ENCODE measurements at regions not wholly inside any gene's neighbourhood (a gene's known extent, or its start where the extent isn't known, plus 50 kb on each side); places are given as distances from the start of the nearest gene placed in this dataset.

GRCh38 chr4:27624749-27625148 is 764.1 kb downstream of the STIM2 start:
- no peaks in the 10 kb centered on the region for H3K9me3 ChIP-seq (ENCODE audit: control insufficient read depth in 2 of 2, low read length in 2 of 2)
- no peaks in the 10 kb centered on the region for H3K27me3 ChIP-seq (ENCODE audit: control insufficient read depth in 2 of 2, insufficient read depth in 2 of 2, low read length in 2 of 2)
- H3K4me1 ChIP-seq (ENCODE audit: control insufficient read depth in 2 of 2, insufficient read depth in 2 of 2, low read length in 2 of 2) = no peaks in the 10 kb centered on the region
- no peak overlapping the region for H3K27ac ChIP-seq (ENCODE audit: low read depth in 2 of 2, low read length in 2 of 2)
- H3K9ac ChIP-seq (ENCODE audit: low read depth in 1 of 2, low read length in 2 of 2) = no peak overlapping the region
- H3K4me3 ChIP-seq (ENCODE audit: low read length in 2 of 2) = no peak overlapping the region
- no peaks in the 10 kb centered on the region for H3K36me3 ChIP-seq (ENCODE audit: control insufficient read depth in 2 of 2, insufficient read depth in 2 of 2, low read length in 2 of 2)

- Histone ChIP-seq H3K27me3 (ENCODE audit: control insufficient read depth in 2 of 2, insufficient read depth in 2 of 2, low read length in 2 of 2) (no peaks in the 10 kb centered on the region), H3K27ac (ENCODE audit: low read depth in 2 of 2, low read length in 2 of 2) (no peak overlapping the region), H3K4me3 (ENCODE audit: low read length in 2 of 2) (no peak overlapping the region), H3K36me3 (ENCODE audit: control insufficient read depth in 2 of 2, insufficient read depth in 2 of 2, low read length in 2 of 2) (no peaks in the 10 kb centered on the region), H3K4me1 (ENCODE audit: control insufficient read depth in 2 of 2, insufficient read depth in 2 of 2, low read length in 2 of 2) (no peaks in the 10 kb centered on the region), H3K9me3 (ENCODE audit: control insufficient read depth in 2 of 2, low read length in 2 of 2) (no peaks in the 10 kb centered on the region), H3K9ac (ENCODE audit: low read depth in 1 of 2, low read length in 2 of 2) (no peak overlapping the region)
Observed at GRCh38 chr4:27628609-27629008, 768.0 kb downstream of the STIM2 start.

GRCh38 chr4:27629532-27630225 is 769.0 kb downstream of the STIM2 start:
- H3K9ac ChIP-seq (ENCODE audit: low read depth in 1 of 2, low read length in 2 of 2) = no peak overlapping the region
- H3K4me1 ChIP-seq (ENCODE audit: control insufficient read depth in 2 of 2, insufficient read depth in 2 of 2, low read length in 2 of 2) = no peaks in the 10 kb centered on the region
- no peak overlapping the region for H3K27ac ChIP-seq (ENCODE audit: low read depth in 2 of 2, low read length in 2 of 2)

GRCh38 chr4:27635936-27636913 is 775.6 kb downstream of the STIM2 start:
- Histone ChIP-seq H3K27ac (ENCODE audit: low read depth in 2 of 2, low read length in 2 of 2) (no peak overlapping the region), H3K36me3 (ENCODE audit: control insufficient read depth in 2 of 2, insufficient read depth in 2 of 2, low read length in 2 of 2) (no peaks in the 10 kb centered on the region), H3K4me3 (ENCODE audit: low read length in 2 of 2) (no peak overlapping the region), H3K27me3 (ENCODE audit: control insufficient read depth in 2 of 2, insufficient read depth in 2 of 2, low read length in 2 of 2) (no peaks in the 10 kb centered on the region), H3K4me1 (ENCODE audit: control insufficient read depth in 2 of 2, insufficient read depth in 2 of 2, low read length in 2 of 2) (no peaks in the 10 kb centered on the region), H3K9ac (ENCODE audit: low read depth in 1 of 2, low read length in 2 of 2) (no peak overlapping the region), H3K9me3 (ENCODE audit: control insufficient read depth in 2 of 2, low read length in 2 of 2) (no peaks in the 10 kb centered on the region)

More at GRCh38 chr4:27629532-27630225, 769.0 kb downstream of the STIM2 start:
- H3K27me3 ChIP-seq (ENCODE audit: control insufficient read depth in 2 of 2, insufficient read depth in 2 of 2, low read length in 2 of 2) = no peaks in the 10 kb centered on the region
- no peaks in the 10 kb centered on the region for H3K36me3 ChIP-seq (ENCODE audit: control insufficient read depth in 2 of 2, insufficient read depth in 2 of 2, low read length in 2 of 2)
- no peak overlapping the region for H3K4me3 ChIP-seq (ENCODE audit: low read length in 2 of 2)
- no peaks in the 10 kb centered on the region for H3K9me3 ChIP-seq (ENCODE audit: control insufficient read depth in 2 of 2, low read length in 2 of 2)

- Histone ChIP-seq H3K27me3 (ENCODE audit: control insufficient read depth in 2 of 2, insufficient read depth in 2 of 2, low read length in 2 of 2) (no peaks in the 10 kb centered on the region), H3K27ac (ENCODE audit: low read depth in 2 of 2, low read length in 2 of 2) (no peak overlapping the region)
Observed at GRCh38 chr4:27638163-27638915, 777.7 kb downstream of the STIM2 start.

GRCh38 chr4:27643101-27643500 is 782.5 kb downstream of the STIM2 start:
- Histone ChIP-seq H3K4me3 (ENCODE audit: low read length in 2 of 2) (no peak overlapping the region), H3K36me3 (ENCODE audit: control insufficient read depth in 2 of 2, insufficient read depth in 2 of 2, low read length in 2 of 2) (no peaks in the 10 kb centered on the region), H3K27me3 (ENCODE audit: control insufficient read depth in 2 of 2, insufficient read depth in 2 of 2, low read length in 2 of 2) (no peaks in the 10 kb centered on the region), H3K9me3 (ENCODE audit: control insufficient read depth in 2 of 2, low read length in 2 of 2) (no peaks in the 10 kb centered on the region), H3K27ac (ENCODE audit: low read depth in 2 of 2, low read length in 2 of 2) (no peak overlapping the region), H3K4me1 (ENCODE audit: control insufficient read depth in 2 of 2, insufficient read depth in 2 of 2, low read length in 2 of 2) (no peaks in the 10 kb centered on the region), H3K9ac (ENCODE audit: low read depth in 1 of 2, low read length in 2 of 2) (no peak overlapping the region)

More at GRCh38 chr4:27638163-27638915, 777.7 kb downstream of the STIM2 start:
- no peak overlapping the region for H3K9ac ChIP-seq (ENCODE audit: low read depth in 1 of 2, low read length in 2 of 2)
- no peaks in the 10 kb centered on the region for H3K9me3 ChIP-seq (ENCODE audit: control insufficient read depth in 2 of 2, low read length in 2 of 2)
- no peaks in the 10 kb centered on the region for H3K36me3 ChIP-seq (ENCODE audit: control insufficient read depth in 2 of 2, insufficient read depth in 2 of 2, low read length in 2 of 2)
- H3K4me1 ChIP-seq (ENCODE audit: control insufficient read depth in 2 of 2, insufficient read depth in 2 of 2, low read length in 2 of 2) = no peaks in the 10 kb centered on the region
- no peak overlapping the region for H3K4me3 ChIP-seq (ENCODE audit: low read length in 2 of 2)

- H3K27me3 ChIP-seq (ENCODE audit: control insufficient read depth in 2 of 2, insufficient read depth in 2 of 2, low read length in 2 of 2) = no peaks in the 10 kb centered on the region
- no peak overlapping the region for H3K4me3 ChIP-seq (ENCODE audit: low read length in 2 of 2)
- H3K27ac ChIP-seq (ENCODE audit: low read depth in 2 of 2, low read length in 2 of 2) = no peak overlapping the region
- H3K36me3 ChIP-seq (ENCODE audit: control insufficient read depth in 2 of 2, insufficient read depth in 2 of 2, low read length in 2 of 2) = no peaks in the 10 kb centered on the region
- no peaks in the 10 kb centered on the region for H3K4me1 ChIP-seq (ENCODE audit: control insufficient read depth in 2 of 2, insufficient read depth in 2 of 2, low read length in 2 of 2)
- no peak overlapping the region for H3K9ac ChIP-seq (ENCODE audit: low read depth in 1 of 2, low read length in 2 of 2)
- H3K9me3 ChIP-seq (ENCODE audit: control insufficient read depth in 2 of 2, low read length in 2 of 2) = no peaks in the 10 kb centered on the region
Observed at GRCh38 chr4:27648416-27648815, 787.8 kb downstream of the STIM2 start.

- H3K4me3 ChIP-seq (ENCODE audit: low read length in 2 of 2) = no peak overlapping the region
- H3K27me3 ChIP-seq (ENCODE audit: control insufficient read depth in 2 of 2, insufficient read depth in 2 of 2, low read length in 2 of 2) = no peaks in the 10 kb centered on the region
- no peaks in the 10 kb centered on the region for H3K4me1 ChIP-seq (ENCODE audit: control insufficient read depth in 2 of 2, insufficient read depth in 2 of 2, low read length in 2 of 2)
- no peak overlapping the region for H3K27ac ChIP-seq (ENCODE audit: low read depth in 2 of 2, low read length in 2 of 2)
- H3K9ac ChIP-seq (ENCODE audit: low read depth in 1 of 2, low read length in 2 of 2) = no peak overlapping the region
- no peaks in the 10 kb centered on the region for H3K36me3 ChIP-seq (ENCODE audit: control insufficient read depth in 2 of 2, insufficient read depth in 2 of 2, low read length in 2 of 2)
- H3K9me3 ChIP-seq (ENCODE audit: control insufficient read depth in 2 of 2, low read length in 2 of 2) = no peaks in the 10 kb centered on the region
Observed at GRCh38 chr4:27662426-27662825, 801.8 kb downstream of the STIM2 start.

- Histone ChIP-seq H3K4me3 (ENCODE audit: low read length in 2 of 2) (no peak overlapping the region), H3K27me3 (ENCODE audit: control insufficient read depth in 2 of 2, insufficient read depth in 2 of 2, low read length in 2 of 2) (no peaks in the 10 kb centered on the region), H3K9me3 (ENCODE audit: control insufficient read depth in 2 of 2, low read length in 2 of 2) (no peaks in the 10 kb centered on the region), H3K4me1 (ENCODE audit: control insufficient read depth in 2 of 2, insufficient read depth in 2 of 2, low read length in 2 of 2) (no peaks in the 10 kb centered on the region), H3K36me3 (ENCODE audit: control insufficient read depth in 2 of 2, insufficient read depth in 2 of 2, low read length in 2 of 2) (no peaks in the 10 kb centered on the region), H3K27ac (ENCODE audit: low read depth in 2 of 2, low read length in 2 of 2) (no peak overlapping the region), H3K9ac (ENCODE audit: low read depth in 1 of 2, low read length in 2 of 2) (no peak overlapping the region)
Observed at GRCh38 chr4:27666943-27667342, 806.3 kb downstream of the STIM2 start.

GRCh38 chr4:27668001-27668400 is 807.4 kb downstream of the STIM2 start:
- no peaks in the 10 kb centered on the region for H3K36me3 ChIP-seq (ENCODE audit: control insufficient read depth in 2 of 2, insufficient read depth in 2 of 2, low read length in 2 of 2)
- no peaks in the 10 kb centered on the region for H3K9me3 ChIP-seq (ENCODE audit: control insufficient read depth in 2 of 2, low read length in 2 of 2)
- no peaks in the 10 kb centered on the region for H3K4me1 ChIP-seq (ENCODE audit: control insufficient read depth in 2 of 2, insufficient read depth in 2 of 2, low read length in 2 of 2)
- H3K9ac ChIP-seq (ENCODE audit: low read depth in 1 of 2, low read length in 2 of 2) = no peak overlapping the region
- no peak overlapping the region for H3K27ac ChIP-seq (ENCODE audit: low read depth in 2 of 2, low read length in 2 of 2)
- H3K27me3 ChIP-seq (ENCODE audit: control insufficient read depth in 2 of 2, insufficient read depth in 2 of 2, low read length in 2 of 2) = no peaks in the 10 kb centered on the region
- no peak overlapping the region for H3K4me3 ChIP-seq (ENCODE audit: low read length in 2 of 2)

All from mucosa of rectum (tissue), 2 donors.